WTC11 (cell line): ENCODE measurements at regions not wholly inside any gene's neighbourhood (a gene's known extent, or its start where the extent isn't known, plus 50 kb on each side); places are given as distances from the start of the nearest gene placed in this dataset.

ENCODE experiments used
- ATAC-seq: fragments of 200-7000 bp; cut with Tn5 transposase; 2 replicates; pipeline ENCODE4 v1.10.0; 2021; ENCODE audit warnings: mild to moderate bottlenecking, moderate library complexity
- CTCF ChIA-PET: fragments of 300-600 bp; sonication (Branson Sonifier 250); formaldehyde crosslinking; loops from one replicate; lab custom pipeline; 2021; ENCODE audit warnings: antibody characterized with exemption; lab: Charles Lee
- POLR2A ChIA-PET: fragments of 350-600 bp; sonication (Branson Sonifier 250); formaldehyde crosslinking; loops from one replicate; lab custom pipeline; 2021; ENCODE audit warnings: antibody characterized with exemption; lab: Charles Lee
- DNase-seq: peaks from one replicate; pipeline ENCODE4 v3.0.0; 2021; ENCODE audit warnings: low spot score
- H3K27ac Mint-ChIP-seq: 2 replicates; pipeline ENCODE4 v1.8.0; 2021; ENCODE audit warnings: mixed read lengths
- H3K27me3 Mint-ChIP-seq: 2 replicates; pipeline ENCODE4 v1.8.0; 2021; ENCODE audit warnings: low read depth, mild to moderate bottlenecking, moderate library complexity, mixed read lengths
- H3K36me3 Mint-ChIP-seq: 2 replicates; pipeline ENCODE4 v1.8.0; 2021; ENCODE audit warnings: mixed read lengths
- H3K4me1 Mint-ChIP-seq: 2 replicates; pipeline ENCODE4 v1.8.0; 2022; ENCODE audit warnings: mixed read lengths
- H3K4me3 Mint-ChIP-seq: 2 replicates; pipeline ENCODE4 v1.8.0; 2021; ENCODE audit warnings: mild to moderate bottlenecking, moderate library complexity, mixed read lengths
- H3K9me3 Mint-ChIP-seq: 2 replicates; pipeline ENCODE4 v1.8.0; 2021; ENCODE audit warnings: mixed read lengths
- ERG ChIP-seq: fragments of 250-450 bp; sonication (Bioruptor Pico); IDR thresholded peaks from 2 replicates; pipeline ENCODE4 v1.8.0; 2021; ENCODE audit warnings: mild to moderate bottlenecking
- ETV6 ChIP-seq: sonication (generic); formaldehyde crosslinking; IDR thresholded peaks from 2 replicates; pipeline ENCODE4 v1.8.1; 2022; ENCODE audit warnings: mild to moderate bottlenecking, missing genetic modification reagents
- MXD4 ChIP-seq: fragments of 250-450 bp; sonication (Bioruptor Pico); IDR thresholded peaks from 2 replicates; pipeline ENCODE4 v1.8.0; 2021; ENCODE audit warnings: mild to moderate bottlenecking, moderate library complexity, borderline replicate concordance
- NFATC4 ChIP-seq: fragments of 250-450 bp; sonication (Bioruptor Pico); IDR thresholded peaks from 2 replicates; pipeline ENCODE4 v1.9.0; 2021; ENCODE audit warnings: mild to moderate bottlenecking
- NFYB ChIP-seq: sonication (generic); formaldehyde crosslinking; conservative IDR thresholded peaks from 2 replicates; pipeline ENCODE4 v1.8.0; 2022; ENCODE audit warnings: low read depth, missing genetic modification reagents
- NR2C2 ChIP-seq: sonication (generic); formaldehyde crosslinking; IDR thresholded peaks from 2 replicates; pipeline ENCODE4 v1.8.0; 2022; ENCODE audit warnings: mild to moderate bottlenecking, missing genetic modification reagents
- NR3C1 ChIP-seq: sonication (generic); formaldehyde crosslinking; conservative IDR thresholded peaks from 2 replicates; pipeline ENCODE4 v1.8.1; 2023; ENCODE audit warnings: low read depth, mild to moderate bottlenecking, missing genetic modification reagents
- OVOL2 ChIP-seq: fragments of 250-450 bp; sonication (Bioruptor Pico); IDR thresholded peaks from 2 replicates; pipeline ENCODE4 v1.9.0; 2021; ENCODE audit warnings: mild to moderate bottlenecking, borderline replicate concordance
- RORB ChIP-seq: fragments of 250-450 bp; sonication (Bioruptor Pico); IDR thresholded peaks from 2 replicates; pipeline ENCODE4 v1.9.0; 2021; ENCODE audit warnings: mild to moderate bottlenecking
- SMAD4 ChIP-seq: sonication (generic); formaldehyde crosslinking; IDR thresholded peaks from 2 replicates; pipeline ENCODE4 v1.8.0; 2022; ENCODE audit warnings: mild to moderate bottlenecking, missing genetic modification reagents
- TCF7 ChIP-seq: sonication (generic); formaldehyde crosslinking; IDR thresholded peaks from 2 replicates; pipeline ENCODE4 v1.8.0; 2022; ENCODE audit warnings: mild to moderate bottlenecking, low read depth, missing genetic modification reagents, moderate library complexity
- TP53 ChIP-seq: sonication (generic); formaldehyde crosslinking; IDR thresholded peaks from 2 replicates; pipeline ENCODE4 v1.8.1; 2023; ENCODE audit warnings: mild to moderate bottlenecking, missing genetic modification reagents
- ZBTB21 ChIP-seq: sonication (generic); formaldehyde crosslinking; IDR thresholded peaks from 2 replicates; pipeline ENCODE4 v1.8.1; 2023; ENCODE audit warnings: mild to moderate bottlenecking, missing genetic modification reagents, borderline replicate concordance
- ZNF423 ChIP-seq: fragments of 250-450 bp; sonication (Bioruptor Pico); IDR thresholded peaks from 2 replicates; pipeline ENCODE4 v2.1.2; 2022; ENCODE audit warnings: mild to moderate bottlenecking, moderate library complexity
- ZNF532 ChIP-seq: fragments of 250-450 bp; sonication (Bioruptor Pico); IDR thresholded peaks from 2 replicates; pipeline ENCODE4 v1.9.0; 2021; ENCODE audit warnings: mild to moderate bottlenecking, borderline replicate concordance
- ZNF671 ChIP-seq: fragments of 250-450 bp; sonication (Bioruptor Pico); IDR thresholded peaks from 2 replicates; pipeline ENCODE4 v1.8.0; 2021; ENCODE audit warnings: mild to moderate bottlenecking
- TF ChIP-seq, protein P1 (sequence below): sonication (generic); formaldehyde crosslinking; IDR thresholded peaks from 2 replicates; pipeline ENCODE4 v1.8.0; 2022; ENCODE audit warnings: mild to moderate bottlenecking, missing genetic modification reagents
- TF ChIP-seq, protein P2 (sequence below): sonication (generic); formaldehyde crosslinking; IDR thresholded peaks from 2 replicates; pipeline ENCODE4 v1.8.1; 2022; ENCODE audit warnings: mild to moderate bottlenecking, moderate library complexity, missing genetic modification reagents
- TF ChIP-seq, protein P3 (sequence below): sonication (generic); formaldehyde crosslinking; IDR thresholded peaks from 2 replicates; pipeline ENCODE4 v1.8.0; 2022; ENCODE audit warnings: mild to moderate bottlenecking, missing genetic modification reagents
- TF ChIP-seq, protein P4 (sequence below): sonication (generic); formaldehyde crosslinking; IDR thresholded peaks from 2 replicates; pipeline ENCODE4 v1.8.0; 2023; ENCODE audit warnings: mild to moderate bottlenecking, missing genetic modification reagents
- TF ChIP-seq, protein P5 (sequence below): sonication (generic); formaldehyde crosslinking; IDR thresholded peaks from 2 replicates; pipeline ENCODE4 v1.8.1; 2022; ENCODE audit warnings: missing genetic modification reagents, borderline replicate concordance

- TF ChIP-seq, protein P1, sequence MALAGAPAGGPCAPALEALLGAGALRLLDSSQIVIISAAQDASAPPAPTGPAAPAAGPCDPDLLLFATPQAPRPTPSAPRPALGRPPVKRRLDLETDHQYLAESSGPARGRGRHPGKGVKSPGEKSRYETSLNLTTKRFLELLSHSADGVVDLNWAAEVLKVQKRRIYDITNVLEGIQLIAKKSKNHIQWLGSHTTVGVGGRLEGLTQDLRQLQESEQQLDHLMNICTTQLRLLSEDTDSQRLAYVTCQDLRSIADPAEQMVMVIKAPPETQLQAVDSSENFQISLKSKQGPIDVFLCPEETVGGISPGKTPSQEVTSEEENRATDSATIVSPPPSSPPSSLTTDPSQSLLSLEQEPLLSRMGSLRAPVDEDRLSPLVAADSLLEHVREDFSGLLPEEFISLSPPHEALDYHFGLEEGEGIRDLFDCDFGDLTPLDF: no peak
- TF ChIP-seq, protein P2, sequence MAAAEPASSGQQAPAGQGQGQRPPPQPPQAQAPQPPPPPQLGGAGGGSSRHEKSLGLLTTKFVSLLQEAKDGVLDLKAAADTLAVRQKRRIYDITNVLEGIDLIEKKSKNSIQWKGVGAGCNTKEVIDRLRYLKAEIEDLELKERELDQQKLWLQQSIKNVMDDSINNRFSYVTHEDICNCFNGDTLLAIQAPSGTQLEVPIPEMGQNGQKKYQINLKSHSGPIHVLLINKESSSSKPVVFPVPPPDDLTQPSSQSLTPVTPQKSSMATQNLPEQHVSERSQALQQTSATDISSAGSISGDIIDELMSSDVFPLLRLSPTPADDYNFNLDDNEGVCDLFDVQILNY (CRISPR knock-in tag): no peak
Observed at GRCh38 chr3:194930377-194931204, 244.9 kb downstream of the FAM43A start (continued).

- ChIA-PET POLR2A (no interaction called here), CTCF (interaction anchor here (0.8 kb wide), 2 partner anchors 15 to 245 kb away, joined by 3 read pairs; partner anchors contain the start of gene FAM43A)
- ATAC-seq: no peak
- peaks cover 6% of the 10 kb centered on the region for H3K4me1 Mint-ChIP-seq
- peaks cover 4% of the 10 kb centered on the region for H3K27me3 Mint-ChIP-seq
- peaks cover 35% of the 10 kb centered on the region for H3K9me3 Mint-ChIP-seq
- peaks cover 16% of the 10 kb centered on the region for H3K36me3 Mint-ChIP-seq
- no peak overlapping the region for H3K4me3 Mint-ChIP-seq
- DNase-seq: no peak
- no peak overlapping the region for H3K27ac Mint-ChIP-seq
- TF ChIP-seq, protein P3, sequence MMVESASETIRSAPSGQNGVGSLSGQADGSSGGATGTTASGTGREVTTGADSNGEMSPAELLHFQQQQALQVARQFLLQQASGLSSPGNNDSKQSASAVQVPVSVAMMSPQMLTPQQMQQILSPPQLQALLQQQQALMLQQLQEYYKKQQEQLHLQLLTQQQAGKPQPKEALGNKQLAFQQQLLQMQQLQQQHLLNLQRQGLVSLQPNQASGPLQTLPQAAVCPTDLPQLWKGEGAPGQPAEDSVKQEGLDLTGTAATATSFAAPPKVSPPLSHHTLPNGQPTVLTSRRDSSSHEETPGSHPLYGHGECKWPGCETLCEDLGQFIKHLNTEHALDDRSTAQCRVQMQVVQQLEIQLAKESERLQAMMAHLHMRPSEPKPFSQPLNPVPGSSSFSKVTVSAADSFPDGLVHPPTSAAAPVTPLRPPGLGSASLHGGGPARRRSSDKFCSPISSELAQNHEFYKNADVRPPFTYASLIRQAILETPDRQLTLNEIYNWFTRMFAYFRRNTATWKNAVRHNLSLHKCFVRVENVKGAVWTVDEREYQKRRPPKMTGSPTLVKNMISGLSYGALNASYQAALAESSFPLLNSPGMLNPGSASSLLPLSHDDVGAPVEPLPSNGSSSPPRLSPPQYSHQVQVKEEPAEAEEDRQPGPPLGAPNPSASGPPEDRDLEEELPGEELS: no peak
- TF ChIP-seq MXD4 (no peak), NFYB (no peak), ETV6 (CRISPR knock-in tag) (no peak), ZNF532 (CRISPR knock-in tag) (no peak), OVOL2 (CRISPR knock-in tag) (no peak), ERG (CRISPR knock-in tag) (no peak), TP53 (CRISPR knock-in tag) (no peak), RORB (CRISPR knock-in tag) (no peak), ZNF671 (no peak), TCF7 (no peak), NR2C2 (no peak), ZBTB21 (CRISPR knock-in tag) (no peak), NR3C1 (no peak), ZNF423 (no peak), SMAD4 (CRISPR knock-in tag) (no peak), NFATC4 (no peak)
- TF ChIP-seq, protein P4, sequence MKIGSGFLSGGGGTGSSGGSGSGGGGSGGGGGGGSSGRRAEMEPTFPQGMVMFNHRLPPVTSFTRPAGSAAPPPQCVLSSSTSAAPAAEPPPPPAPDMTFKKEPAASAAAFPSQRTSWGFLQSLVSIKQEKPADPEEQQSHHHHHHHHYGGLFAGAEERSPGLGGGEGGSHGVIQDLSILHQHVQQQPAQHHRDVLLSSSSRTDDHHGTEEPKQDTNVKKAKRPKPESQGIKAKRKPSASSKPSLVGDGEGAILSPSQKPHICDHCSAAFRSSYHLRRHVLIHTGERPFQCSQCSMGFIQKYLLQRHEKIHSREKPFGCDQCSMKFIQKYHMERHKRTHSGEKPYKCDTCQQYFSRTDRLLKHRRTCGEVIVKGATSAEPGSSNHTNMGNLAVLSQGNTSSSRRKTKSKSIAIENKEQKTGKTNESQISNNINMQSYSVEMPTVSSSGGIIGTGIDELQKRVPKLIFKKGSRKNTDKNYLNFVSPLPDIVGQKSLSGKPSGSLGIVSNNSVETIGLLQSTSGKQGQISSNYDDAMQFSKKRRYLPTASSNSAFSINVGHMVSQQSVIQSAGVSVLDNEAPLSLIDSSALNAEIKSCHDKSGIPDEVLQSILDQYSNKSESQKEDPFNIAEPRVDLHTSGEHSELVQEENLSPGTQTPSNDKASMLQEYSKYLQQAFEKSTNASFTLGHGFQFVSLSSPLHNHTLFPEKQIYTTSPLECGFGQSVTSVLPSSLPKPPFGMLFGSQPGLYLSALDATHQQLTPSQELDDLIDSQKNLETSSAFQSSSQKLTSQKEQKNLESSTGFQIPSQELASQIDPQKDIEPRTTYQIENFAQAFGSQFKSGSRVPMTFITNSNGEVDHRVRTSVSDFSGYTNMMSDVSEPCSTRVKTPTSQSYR (CRISPR knock-in tag): no peak
- TF ChIP-seq, protein P5, sequence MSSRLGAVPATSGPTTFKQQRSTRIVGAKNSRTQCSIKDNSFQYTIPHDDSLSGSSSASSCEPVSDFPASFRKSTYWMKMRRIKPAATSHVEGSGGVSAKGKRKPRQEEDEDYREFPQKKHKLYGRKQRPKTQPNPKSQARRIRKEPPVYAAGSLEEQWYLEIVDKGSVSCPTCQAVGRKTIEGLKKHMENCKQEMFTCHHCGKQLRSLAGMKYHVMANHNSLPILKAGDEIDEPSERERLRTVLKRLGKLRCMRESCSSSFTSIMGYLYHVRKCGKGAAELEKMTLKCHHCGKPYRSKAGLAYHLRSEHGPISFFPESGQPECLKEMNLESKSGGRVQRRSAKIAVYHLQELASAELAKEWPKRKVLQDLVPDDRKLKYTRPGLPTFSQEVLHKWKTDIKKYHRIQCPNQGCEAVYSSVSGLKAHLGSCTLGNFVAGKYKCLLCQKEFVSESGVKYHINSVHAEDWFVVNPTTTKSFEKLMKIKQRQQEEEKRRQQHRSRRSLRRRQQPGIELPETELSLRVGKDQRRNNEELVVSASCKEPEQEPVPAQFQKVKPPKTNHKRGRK (CRISPR knock-in tag): no peak
Observed at GRCh38 chr3:194931347-194931746, 245.7 kb downstream of the FAM43A start.
